ENCODE measurements at regions not wholly inside any gene's neighbourhood (a gene's known extent, or its start where the extent isn't known, plus 50 kb on each side); places are given as distances from the start of the nearest gene placed in this dataset.

DNA sequence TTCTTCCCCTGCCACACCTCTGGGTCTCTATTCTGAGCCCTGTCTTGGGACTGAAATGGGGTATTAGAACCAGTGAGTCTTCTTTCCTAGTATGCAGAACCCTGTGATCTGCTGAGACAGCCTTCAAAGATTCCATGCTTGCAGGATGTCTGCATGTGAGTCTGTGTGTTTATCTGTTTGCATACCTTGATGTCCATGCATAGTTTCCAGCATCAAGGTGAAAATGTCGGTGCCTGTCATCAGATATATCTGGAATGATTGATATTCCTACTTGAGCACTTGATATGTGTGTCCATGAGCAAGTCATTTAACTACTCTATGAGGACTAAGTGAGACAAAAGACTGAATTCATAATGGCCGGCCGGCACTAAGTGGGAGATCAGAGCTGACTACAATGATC lies 117.0 kb upstream of the HS3ST1 start:
- TF ChIP-seq, protein P1, sequence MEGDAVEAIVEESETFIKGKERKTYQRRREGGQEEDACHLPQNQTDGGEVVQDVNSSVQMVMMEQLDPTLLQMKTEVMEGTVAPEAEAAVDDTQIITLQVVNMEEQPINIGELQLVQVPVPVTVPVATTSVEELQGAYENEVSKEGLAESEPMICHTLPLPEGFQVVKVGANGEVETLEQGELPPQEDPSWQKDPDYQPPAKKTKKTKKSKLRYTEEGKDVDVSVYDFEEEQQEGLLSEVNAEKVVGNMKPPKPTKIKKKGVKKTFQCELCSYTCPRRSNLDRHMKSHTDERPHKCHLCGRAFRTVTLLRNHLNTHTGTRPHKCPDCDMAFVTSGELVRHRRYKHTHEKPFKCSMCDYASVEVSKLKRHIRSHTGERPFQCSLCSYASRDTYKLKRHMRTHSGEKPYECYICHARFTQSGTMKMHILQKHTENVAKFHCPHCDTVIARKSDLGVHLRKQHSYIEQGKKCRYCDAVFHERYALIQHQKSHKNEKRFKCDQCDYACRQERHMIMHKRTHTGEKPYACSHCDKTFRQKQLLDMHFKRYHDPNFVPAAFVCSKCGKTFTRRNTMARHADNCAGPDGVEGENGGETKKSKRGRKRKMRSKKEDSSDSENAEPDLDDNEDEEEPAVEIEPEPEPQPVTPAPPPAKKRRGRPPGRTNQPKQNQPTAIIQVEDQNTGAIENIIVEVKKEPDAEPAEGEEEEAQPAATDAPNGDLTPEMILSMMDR (IDR thresholded peaks at IDR 0.05; ENCODE audit: low read depth, low read length) = no peak
- no peak for DNase-seq (ENCODE audit: low read depth in 2 of 2)
- no peak overlapping the region for H3K4me3 ChIP-seq (replicated peaks in 1 of 2; ENCODE audit: low read depth in 2 of 2, low read length in 2 of 2)

DNA sequence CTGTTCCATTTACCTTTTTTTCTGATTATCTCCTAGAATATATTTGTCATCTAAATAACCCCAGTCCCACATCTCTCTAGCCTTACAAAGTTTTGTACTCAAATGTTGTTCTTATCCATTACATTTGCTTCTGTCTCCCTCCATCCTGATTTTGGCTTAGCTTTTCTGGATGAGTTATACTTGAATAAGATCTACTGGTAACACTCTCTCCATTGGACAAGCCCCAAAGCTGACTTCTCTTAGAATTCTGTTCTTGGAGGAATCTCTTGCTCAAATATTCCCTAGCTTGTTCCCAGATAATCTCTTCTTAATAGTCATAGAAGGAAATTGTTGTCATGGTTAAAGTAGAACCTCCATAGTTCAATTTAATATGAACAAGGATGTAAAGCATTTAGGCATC lies 115.5 kb upstream of the HS3ST1 start:
- no peak for DNase-seq (ENCODE audit: low read depth in 2 of 2)
- H3K4me3 ChIP-seq (replicated peaks in 1 of 2; ENCODE audit: low read depth in 2 of 2, low read length in 2 of 2) = no peak overlapping the region
- TF ChIP-seq, protein P1 (IDR thresholded peaks at IDR 0.05; ENCODE audit: low read depth, low read length) = no peak

DNA sequence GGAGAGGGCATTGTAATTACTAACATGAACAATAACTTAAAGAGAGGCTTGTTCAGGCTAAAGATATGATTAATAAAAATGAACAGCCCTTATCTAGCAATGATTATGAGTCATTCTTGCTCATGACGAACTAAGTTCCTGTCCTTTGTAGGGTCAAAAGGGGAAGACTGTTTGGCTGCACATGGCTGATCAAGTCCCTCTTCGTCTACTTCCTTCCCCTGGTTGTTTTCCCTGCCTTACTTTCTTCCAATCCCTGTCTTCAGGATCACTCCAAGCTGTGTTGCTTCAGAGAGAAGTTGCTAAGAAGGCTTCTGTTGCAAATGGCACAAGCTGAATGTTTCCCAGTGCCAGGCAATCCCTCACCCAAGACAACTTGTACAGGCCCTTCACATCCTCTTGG lies 115.0 kb upstream of the HS3ST1 start:
- no peak overlapping the region for H3K4me3 ChIP-seq (replicated peaks in 1 of 2; ENCODE audit: low read depth in 2 of 2, low read length in 2 of 2)
- TF ChIP-seq, protein P1 (IDR thresholded peaks at IDR 0.05; ENCODE audit: low read depth, low read length) = no peak
- peak; percentile 51 to 84 for DNase-seq (ENCODE audit: low read depth in 2 of 2)

DNA sequence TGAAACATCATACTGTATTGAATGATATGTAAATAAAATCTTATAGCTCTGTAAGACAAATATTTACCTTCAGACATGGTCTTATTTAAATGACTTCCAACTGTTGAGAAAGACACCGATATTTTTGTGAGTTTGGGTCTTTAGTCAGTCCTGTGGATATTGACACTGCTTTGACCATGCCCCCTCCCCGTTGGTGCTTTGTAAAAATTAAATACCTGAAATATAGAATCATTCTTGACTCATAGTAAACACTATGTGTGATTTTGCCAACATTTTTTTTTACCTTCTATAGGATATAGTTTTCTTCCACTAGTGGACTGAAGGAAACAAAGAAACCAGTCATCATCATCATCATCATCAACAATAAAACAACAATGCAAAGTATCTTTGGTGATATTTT lies 114.3 kb upstream of the HS3ST1 start:
- H3K4me3 ChIP-seq (replicated peaks in 1 of 2; ENCODE audit: low read depth in 2 of 2, low read length in 2 of 2) = no peak overlapping the region
- TF ChIP-seq, protein P1 (IDR thresholded peaks at IDR 0.05; ENCODE audit: low read depth, low read length) = no peak
- no peak for DNase-seq (ENCODE audit: low read depth in 2 of 2)

DNA sequence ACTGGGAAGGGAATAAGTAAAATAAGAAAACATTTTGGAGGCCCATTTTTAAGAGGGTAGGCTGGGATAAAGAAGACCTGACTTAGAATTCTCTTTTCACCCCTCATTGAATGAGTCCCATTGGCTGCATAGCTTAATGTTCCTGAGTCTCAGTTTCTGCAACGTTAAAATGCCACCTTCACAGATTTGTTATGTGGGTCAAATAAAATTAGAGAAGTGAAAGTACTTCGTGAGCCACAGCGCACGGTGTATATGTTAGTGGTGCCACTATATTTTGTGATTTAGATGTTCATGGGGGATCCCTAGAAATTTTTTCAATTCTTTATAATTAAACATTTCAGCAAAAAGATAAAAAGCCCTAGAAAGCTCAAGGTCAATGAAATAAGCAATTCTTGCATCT lies 109.2 kb upstream of the HS3ST1 start:
- H3K4me3 ChIP-seq (replicated peaks in 1 of 2; ENCODE audit: low read depth in 2 of 2, low read length in 2 of 2) = no peak overlapping the region
- TF ChIP-seq, protein P1 (IDR thresholded peaks at IDR 0.05; ENCODE audit: low read depth, low read length) = no peak
- DNase-seq (ENCODE audit: low read depth in 2 of 2) = no peak

DNA sequence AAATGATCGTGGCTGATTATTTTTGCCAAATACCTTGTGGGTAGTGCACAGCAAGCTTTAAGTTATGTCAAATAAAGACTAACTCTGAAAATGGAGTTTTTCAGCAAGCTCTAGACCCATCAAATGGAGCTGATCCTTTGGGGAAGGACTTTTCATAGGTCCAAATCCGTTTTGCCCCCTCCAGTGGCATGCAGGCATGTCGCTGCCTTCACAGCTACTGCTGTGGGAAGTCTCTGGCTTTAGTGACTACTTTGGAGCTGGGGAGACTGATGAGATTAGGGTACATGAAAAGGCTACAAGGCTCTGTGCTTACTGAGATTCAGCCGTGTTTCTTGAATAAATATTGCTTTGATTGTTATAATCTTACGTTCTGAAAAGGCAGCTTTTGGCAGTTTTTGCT lies 106.6 kb upstream of the HS3ST1 start:
- TF ChIP-seq, protein P1 (IDR thresholded peaks at IDR 0.05; ENCODE audit: low read depth, low read length) = no peak
- no peak for DNase-seq (ENCODE audit: low read depth in 2 of 2)
- H3K4me3 ChIP-seq (replicated peaks in 1 of 2; ENCODE audit: low read depth in 2 of 2, low read length in 2 of 2) = no peak overlapping the region

DNA sequence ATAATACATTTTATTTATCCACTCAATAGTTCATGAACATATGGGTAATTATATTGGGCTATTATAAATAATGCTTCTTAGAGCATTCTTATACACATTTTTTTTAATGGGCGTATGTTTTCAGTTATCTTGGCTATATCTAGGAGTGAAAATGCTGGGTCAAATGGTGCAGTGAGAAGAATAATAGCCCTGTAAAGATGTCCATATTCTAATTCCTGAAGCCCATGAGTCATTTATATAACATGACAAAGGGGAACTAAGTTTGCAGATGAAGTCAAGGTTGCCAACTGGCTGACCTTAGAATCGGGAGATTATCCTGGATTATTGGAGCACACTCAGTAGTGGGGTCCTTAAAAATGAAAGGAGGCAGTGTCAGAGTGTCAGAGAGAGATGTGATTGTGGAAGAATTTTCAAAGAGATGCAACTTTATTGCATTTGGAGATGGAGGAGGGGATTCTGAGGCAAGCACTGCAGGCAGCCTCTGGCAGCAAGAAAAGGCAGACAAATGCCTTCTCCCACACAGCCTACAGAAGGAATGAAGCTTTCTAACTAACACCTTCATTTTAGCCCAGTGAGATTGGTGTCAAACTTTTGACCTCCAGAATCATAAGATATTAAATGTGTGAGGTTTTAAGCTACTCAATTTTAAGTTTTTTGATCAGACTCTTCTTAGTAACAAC lies 106.1 kb upstream of the HS3ST1 start:
- no peak overlapping the region for H3K4me3 ChIP-seq (replicated peaks in 1 of 2; ENCODE audit: low read depth in 2 of 2, low read length in 2 of 2)
- TF ChIP-seq, protein P1 (IDR thresholded peaks at IDR 0.05; ENCODE audit: low read depth, low read length) = no peak
- DNase-seq (ENCODE audit: low read depth in 2 of 2) = no peak

All from cardiac fibroblast (primary cell).